Stimulated activated CD4-positive, alpha-beta T cell treated with anti-CD3 and anti-CD28 coated beads, Interleukin-1b, Interleukin-23, amount 100 ng/mL, for 48 hours (primary cell): ENCODE measurements at regions not wholly inside any gene's neighbourhood (a gene's known extent, or its start where the extent isn't known, plus 50 kb on each side); places are given as distances from the start of the nearest gene placed in this dataset.

Experiments used
- DNase-seq: peaks from one replicate; pipeline ENCODE4 v3.0.0-alpha.2; 2020

DNA sequence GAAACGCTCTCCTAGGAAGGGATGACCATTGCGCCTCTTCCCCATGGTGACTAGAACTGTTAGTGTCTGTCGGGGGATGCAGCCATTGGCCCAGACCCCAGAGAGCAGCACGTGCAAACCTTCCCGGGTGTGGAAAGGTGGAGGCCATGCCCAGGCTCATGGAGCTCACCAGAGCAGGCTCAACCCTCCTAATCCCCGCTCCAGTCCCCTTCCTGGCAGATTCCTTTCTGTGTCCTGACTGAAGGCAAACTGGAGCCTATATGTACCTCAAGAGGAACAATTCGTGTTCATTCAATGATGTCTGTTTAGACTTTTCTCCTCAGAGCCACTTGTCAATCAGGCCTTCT lies 94.4 kb downstream of the RHOB start:
- no peak for DNase-seq

DNA sequence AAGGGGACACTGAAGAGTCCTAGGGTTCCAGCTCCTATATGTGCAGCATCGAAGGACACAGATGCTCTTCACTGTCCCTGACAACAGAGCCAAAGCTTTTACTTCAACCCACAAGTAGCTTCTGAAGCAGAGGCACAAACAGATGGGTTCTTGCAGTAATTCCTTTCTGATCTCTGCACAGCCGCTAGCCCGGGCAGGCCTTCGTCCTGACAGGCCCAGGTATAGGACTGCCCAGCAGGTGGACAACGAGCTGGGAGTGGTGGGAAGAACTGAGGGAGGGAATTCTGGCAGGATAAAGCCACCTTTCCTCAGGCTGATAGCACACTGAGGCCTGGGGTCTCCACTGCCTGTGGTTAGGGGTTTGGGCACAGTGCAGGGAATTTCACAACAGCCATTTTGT lies 94.8 kb downstream of the RHOB start:
- DNase-seq, result no peak

DNA sequence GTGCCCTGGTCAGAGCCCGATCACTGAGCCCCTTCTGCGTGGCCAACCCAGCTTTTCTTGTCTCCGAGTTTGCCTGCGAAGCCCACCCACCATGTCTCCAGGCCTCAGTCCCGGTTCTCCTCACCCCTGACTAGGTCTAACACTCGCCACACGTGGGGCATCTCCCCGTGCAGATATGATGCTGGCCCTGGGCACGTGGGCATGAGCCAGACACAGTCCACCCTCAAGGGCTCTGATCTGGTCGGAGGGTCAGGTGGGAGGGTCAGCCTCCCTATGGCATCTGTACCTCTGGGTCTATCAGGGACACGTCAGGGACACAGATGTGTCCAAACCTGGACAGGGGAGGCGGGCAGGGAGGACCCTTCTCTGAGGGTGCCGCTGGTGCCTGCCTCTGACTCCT lies 95.4 kb downstream of the RHOB start:
- DNase-seq, result no peak

DNA sequence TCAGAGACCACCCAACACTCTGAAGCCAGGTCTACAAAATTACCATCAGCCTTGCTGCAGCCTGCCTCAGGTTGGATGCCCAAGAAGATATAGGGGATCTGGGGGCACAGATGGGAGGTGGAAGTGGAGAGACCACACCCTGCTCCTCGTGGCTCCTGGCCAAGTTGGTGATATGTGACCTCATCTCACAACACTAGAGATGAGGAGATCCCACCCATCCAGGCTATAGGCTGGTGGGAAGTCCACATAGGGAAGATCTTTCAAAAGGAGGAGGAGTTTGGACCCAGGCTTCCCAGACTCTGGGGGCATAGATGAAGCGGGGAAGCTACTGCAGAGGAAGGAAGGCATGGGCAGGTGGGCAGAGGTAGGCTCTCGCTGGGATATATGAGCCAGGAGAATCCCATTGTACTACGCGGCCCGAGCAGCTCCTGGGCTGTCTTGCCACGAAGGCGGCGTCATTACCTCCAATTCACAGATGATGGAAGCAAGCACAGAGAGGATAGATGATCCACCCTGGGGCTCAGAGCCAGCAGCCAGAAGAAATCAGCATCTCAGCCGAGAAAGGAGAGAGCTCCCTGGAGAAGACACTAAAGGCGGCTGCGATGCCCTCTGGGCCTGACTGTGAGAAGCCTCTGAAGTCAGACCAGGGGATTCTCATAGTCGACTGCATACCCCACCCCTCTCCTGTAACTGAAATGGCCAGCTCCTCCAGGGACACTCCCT lies 96.0 kb downstream of the RHOB start:
- DNase-seq, result no peak

DNA sequence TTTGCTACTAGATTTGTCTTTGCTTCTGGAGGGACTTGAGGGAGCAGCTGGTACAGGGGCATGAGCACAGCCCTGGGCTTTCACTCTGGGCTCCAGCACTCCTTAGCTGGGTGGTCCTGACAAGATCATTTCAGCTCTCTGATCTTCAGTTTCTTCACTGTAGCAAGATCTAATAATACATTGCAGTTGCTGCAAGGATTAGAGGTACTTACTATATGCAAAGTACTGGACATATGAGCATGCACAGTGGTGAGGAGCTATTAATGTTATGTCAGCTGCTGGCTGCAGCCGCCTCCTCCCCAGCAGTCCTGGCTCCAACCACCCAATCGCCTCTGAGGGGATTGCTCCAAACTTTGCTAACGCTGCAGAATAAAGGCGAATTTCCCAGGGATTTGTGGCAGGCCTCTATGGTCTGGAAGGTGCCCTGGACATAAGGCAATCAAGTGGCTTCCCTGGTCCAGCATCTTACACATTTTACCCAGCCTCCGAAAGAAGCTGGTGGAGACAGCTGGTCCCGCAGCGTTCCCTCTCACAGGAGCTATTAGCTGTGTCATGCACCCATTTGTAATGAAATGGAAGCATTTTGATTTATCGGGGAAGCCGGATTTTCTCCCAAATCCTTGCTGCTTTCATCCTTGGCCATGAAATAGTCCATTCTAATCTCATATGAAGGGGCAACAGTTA lies 96.7 kb downstream of the RHOB start:
- no peak for DNase-seq

DNA sequence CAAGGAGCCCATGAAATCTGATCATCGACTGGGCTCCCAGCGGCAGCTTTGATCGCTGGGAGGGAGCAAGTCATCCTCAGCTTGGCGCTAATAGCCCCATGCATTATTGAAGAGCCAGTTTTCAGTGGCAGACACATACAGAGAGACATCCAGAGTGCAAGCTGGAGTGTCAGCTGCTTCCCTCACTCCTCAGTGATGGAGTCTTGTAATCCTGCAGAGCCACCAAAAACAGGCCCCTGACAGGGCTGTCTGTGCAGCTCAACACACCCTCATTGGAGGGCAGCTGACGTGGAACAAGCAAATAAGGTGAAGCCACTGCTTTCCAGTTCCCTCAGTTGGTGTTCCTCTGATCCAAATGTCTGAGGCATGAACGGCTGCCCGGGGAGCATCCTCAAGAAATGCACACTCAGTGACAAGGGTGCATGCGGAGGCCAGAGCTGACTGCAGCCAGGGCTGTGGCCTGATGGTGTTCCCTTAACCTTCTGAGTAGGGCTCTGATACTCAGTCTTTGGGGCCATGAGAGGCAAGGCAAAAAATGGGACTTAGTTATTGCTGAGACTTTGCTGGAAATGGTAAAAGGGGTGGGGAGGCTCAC lies 97.4 kb downstream of the RHOB start:
- DNase-seq, result no peak

DNA sequence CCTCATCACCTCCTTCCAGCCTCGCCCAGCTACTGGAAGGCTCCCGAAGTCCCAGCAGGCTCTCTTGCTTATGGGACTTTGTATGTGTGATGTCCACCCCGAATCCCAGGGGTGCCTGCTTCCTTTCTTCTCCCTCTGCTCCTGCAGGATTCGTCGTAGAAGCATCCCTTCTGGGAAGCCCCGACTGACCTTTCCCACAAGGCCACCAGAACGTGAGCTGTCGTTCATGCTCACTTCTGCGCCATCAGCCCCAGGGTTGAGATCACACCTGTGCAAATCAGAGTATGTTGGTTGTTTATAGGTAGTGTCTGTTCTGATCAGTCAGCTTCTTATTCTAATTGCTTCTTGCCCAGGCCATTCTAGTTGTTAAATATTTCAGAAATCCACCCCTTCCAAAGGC lies 101.8 kb downstream of the HS1BP3 start:
- no peak for DNase-seq

DNA sequence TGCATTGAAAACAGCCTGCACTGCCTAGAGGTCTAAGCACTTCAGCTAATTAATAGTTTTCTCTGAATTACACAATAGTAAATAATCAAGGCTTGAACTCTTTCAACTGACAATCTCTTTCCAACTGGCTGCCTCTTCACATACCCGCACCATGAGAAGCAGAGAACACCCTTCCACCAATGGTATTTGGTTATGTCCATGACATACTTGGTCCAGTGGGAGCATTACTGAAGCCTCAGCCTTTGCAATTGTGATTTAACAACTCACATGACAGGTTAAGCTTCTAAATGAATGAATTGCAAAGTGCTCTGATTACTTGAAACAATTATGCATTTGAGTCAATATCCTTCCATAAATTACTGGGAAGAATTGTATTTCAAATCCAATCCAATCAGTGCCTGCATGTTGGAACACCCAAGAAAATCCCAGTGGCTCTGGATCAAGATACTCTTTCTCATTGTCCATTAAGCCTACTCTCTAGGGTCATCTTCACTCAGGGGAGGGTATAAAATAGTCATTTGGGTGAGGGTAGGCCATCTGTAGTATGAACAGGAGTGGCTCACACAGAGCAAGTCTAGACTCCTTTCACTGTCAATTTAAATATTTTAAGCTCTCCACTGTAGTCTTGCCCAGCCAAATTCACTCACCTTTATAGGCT lies 101.1 kb downstream of the HS1BP3 start:
- DNase-seq, result no peak

DNA sequence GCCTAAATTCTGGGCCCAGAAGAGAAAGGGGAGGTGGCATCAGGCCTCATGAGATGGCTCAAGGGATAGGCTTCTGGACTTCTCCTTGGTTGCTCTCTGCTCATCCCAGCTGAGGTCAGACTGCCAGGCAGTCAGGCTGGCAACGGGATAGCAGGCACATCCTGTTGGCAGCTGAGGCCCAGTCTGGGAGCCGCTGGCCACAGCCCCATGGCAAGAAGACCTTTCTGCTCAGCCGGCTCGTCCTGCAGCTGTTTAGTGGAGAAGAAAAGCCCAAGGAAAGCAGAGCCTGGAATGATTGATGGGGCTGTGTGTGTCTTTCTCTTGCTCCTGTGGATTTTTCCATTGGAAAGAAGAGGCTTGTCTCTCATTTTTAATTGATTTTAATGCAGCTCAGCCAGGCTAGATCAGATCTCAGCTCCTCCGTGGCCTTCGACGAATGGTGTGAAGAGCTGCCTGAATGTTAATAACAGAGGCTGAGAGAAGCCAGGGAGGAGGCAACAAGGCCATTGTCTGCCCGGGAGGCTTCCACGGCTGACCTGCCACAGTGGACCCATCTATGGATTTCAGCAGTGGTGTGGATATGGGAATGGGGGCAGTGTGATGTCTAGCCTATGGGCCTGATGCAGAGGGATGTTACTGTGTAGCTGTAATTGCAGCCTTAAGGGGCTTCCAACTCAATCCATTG lies 99.5 kb downstream of the HS1BP3 start:
- DNase-seq, result no peak

DNA sequence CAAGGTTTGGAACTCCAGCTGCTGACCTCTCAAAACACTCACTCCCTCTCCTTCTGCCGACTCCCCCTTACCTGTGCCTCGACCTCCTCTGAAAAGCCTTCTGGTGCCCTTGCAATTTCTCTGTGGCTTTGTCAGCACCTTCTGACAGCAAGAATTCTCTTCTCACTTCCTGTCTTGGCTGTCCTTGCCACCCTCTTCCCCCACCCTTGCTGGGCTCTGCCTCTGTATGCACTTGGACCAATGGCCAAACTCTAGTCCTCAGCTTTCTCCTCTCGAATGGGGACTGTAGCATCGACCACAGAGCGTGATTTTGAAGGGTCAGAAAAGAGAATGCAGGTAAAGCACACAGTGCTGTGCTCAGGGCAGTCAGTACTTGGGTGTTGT lies 99.0 kb downstream of the HS1BP3 start:
- DNase-seq, result no peak

DNA sequence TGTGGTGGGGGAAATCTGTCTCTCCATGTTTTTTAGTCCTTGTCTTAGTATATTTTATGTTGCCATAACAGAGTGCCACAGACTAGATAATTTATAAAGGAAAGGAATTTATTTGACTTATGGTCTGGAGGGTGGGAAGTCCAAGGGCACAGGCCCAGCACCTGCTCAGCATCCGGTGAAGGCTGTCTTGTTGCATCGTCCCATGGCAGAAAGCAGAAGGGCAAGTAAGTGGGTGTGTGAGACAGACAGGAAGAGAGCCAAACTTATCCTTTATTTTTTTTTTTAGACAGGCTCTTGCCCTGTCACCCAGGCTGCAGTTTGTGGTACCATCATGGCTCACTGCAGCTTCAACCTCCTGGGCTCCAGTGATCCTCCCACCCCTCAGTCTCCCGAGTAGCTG lies 98.1 kb downstream of the HS1BP3 start:
- no peak for DNase-seq

DNA sequence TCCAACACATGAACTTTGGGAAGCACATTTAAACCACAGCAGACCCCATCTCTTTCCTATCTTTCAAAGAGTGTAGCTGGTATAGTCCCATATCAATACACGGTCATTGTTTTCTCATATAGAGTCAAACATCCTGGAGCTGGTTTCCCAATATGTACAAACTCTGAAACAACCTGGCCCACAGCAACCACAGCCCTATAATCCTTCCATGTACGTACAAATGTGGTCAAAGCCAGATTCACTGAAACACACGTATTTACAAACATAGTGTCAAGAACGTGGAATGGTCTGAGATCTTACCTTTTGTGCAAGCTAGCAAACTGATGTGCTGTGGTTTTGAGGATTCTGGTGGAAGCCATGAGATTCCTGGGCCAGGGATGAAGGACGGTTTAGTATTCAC lies 97.3 kb downstream of the HS1BP3 start:
- DNase-seq, result no peak

DNA sequence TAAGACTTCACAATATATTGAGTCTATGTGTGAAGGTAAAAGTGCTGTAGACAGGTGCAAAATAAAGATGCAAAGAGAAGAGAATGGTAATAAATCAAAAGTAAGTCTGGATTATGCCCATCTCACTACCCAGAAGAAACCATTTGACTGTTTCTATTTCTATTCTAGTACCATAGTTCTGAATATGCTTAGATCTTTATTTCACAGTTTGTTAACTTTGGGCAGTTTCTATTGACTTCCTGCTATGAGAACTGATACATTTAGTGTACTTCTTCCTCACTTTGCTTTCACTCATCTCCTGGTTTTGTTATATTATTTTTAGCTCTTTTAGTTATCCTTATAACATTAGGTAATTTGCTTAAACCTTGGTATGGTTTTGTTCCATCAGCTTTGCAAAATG lies 94.9 kb downstream of the HS1BP3 start:
- DNase-seq, result no peak

DNA sequence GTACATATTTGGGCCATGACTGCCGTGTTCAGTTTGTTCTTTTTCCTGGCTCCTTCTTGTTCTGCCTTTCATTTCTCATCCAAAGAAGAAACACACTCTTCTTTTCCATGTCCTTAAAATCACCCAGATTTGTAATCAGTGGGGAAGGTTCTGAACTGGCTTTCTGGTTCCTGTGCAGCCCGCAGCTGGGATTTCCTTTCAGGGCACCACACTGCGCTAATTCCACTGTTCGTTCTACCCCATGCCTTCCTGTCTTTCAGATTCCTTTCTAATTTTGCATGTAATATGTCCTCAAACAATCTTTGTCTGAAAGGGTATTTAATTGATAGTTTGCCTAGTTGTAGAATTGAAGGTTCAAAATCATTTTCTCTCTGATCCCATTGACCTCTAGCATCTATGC lies 94.1 kb downstream of the HS1BP3 start:
- DNase-seq, result no peak

DNA sequence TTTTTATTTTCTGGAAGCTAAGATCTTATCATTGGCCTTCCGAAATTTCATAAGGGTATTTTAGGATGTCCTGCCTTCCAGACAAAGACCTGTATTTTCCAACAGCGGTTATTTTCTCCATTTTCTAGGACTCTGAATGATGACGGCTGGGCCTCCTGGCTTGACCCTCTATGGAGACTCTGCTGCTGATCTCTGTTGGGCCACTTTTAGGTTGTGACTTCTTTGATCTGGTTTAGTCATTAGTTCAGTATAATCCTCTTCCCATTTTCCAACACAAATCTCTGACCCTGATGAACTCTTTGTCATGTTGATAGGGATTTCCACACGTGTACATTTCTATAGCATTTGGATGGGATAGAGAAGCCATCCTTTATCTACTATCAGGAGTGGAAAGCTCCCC lies 93.7 kb downstream of the HS1BP3 start:
- DNase-seq, result no peak

DNA sequence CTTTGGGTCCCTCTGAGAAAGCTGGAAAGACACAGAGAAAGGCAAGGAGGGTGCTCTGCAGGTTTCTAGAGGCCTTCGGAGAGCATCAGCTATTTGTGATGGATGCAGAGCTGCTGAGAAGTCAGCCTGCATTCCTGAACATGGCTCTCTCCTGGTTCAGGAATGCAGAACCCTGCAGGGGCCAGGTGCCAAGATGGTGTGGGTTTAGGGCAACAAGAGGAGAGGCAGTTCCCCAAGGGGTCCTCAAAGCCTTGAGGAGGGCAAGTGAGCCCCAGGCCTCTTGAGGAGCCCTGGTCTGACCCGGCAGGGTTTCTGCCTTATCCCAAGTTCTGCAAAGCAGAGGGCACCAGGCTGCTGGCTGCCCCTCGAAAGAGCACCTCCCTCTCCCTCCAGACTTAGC lies 93.3 kb downstream of the HS1BP3 start:
- no peak for DNase-seq

DNA sequence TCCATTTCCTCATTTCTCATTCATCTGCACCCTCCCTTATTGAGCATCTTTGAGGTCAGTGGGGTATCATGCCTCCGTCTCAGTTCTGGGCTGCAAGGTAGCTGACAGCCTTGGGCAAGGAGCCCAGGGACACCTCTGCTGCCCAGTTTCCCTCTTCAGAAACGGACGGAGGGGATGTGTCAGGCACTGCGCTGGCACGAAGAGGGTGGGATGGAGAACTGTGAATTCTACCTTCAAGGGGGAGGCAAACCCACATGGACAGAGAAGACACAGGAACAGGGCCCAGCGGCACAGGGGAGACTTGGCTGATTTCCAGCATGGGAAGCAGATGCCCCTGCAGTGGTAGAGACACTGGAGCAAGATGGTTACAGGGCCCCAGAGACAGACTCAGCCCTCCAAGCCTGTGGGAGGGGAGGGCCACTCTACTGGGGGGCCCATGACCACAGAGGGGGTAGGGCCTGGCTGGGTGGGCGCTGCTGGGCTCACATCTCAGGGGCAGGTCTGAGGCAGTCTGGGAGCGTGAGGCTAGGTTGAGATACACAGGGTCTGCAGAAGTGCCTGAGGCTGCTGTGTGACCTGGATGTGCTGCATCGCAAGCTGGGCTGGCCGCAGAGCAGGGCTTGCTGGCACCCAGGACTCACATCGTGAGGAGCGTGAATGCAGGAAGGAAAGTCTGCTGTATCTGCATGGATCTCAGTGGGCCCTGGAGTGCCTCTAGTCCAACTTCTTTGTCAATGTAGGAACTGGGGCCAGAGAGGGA lies 92.3 kb downstream of the HS1BP3 start:
- no peak for DNase-seq

DNA sequence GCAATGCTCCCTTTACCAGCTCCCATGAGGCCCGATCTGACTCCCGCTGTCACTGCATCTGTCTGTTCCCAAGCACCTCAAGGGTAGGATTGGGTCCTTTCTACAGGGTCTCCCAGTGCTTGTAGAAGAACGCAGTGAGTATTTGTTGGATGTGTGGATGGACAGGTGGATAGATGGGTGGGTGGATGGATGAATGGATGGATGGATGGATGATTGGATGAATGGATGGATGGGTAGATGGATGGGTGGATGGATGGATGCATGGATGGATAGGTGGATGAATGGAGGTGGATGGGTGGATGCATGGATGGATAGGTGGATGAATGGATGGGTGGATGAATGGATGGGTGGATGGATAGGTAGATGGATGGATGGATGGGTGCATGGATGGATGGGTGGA lies 91.6 kb downstream of the HS1BP3 start:
- DNase-seq, result no peak

DNA sequence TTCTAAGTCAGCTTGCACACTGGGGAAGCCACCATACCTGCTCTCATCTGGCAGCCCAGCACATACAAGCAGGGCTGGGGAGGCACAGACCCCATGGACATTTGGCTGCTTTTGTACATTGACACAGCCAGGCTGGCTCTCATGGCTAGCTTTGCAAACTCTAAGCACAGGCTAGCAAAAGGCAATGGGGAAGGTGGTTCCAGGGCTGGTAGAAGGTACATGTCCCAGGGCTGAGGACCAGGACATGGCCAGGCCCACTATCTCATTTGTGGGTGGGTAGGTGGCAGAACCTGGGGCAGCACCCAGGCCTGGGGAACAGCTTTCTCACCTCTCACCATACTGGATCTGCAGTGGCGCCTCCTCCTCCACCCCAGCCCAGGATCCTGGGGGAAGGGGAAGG lies 90.9 kb downstream of the HS1BP3 start:
- DNase-seq, result no peak

DNA sequence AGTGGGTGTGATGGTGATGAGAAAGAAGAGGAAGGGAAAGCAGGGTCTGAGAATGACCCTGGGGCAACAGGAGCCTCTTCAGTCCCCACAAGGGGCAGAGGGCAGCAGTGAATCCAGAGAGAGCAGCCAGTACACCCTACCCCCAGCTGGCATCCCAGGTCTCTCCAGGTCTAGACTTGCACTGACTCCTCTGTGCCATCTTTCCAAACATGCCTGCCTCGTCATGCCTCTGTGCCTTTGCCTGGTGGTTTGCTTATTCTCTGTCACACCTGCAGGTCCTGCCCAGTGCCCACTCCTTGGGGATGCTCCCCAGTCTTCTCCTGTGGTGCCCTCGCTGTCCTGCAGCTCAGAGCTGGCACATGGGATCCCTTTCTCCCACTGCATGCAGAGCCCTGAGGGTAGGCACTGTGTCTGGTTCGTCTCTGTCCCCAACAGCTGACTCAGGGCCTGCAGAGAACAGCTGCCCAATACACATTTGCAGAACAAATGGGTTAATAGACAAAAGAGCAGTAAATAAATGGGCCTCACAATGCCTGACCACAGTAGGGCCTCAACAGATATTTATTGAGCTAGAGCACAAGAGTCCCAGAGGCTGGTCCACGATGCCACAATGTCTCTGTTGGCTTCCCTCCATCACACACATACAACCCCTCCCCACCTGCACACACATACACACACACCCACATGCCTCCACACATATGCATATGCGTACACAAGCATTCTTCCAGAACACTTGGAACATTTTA lies 89.8 kb downstream of the HS1BP3 start:
- no peak for DNase-seq

DNA sequence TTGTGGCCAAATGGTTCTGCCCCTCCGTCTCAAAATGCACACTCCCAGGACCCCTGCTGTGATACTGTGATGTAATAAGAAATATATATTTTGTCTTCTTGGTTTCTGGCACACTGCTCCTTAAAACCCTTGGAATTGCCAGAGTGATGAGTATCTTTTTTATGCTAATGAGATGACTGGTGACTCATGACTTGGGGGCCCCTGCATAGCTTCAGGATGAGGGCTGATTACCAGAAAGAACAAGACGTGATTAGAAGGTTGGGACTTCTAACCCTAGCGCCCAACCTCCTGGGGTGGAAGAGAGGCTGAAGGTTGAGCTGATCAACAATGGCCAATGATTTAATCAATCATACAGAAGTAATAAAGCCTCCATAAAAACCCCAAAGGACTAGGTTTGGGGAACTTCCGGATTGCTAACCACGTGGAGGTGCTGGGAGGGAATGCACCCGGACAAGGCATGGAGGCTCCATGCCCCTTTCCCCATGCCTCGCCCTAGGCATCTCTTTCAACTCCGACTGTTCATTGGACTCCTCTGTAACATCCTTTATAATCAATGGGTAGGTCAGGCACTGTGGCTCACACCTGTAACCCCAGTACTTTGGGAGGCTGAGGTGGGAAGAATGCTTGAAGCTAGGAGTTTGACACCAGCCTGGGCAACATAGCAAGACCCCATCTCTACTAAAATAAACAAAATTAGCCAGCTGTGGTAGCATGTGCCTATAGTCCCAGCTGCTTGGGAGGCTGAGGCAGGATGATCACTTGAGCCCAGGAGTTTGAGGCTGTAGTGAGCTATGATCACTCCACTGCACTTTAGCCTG lies 89.1 kb downstream of the HS1BP3 start:
- DNase-seq, result no peak
